H9 (cell line): ENCODE measurements at regions not wholly inside any gene's neighbourhood (a gene's known extent, or its start where the extent isn't known, plus 50 kb on each side); places are given as distances from the start of the nearest gene placed in this dataset.
"Not testable (repeated sequence)": the region's sequence is repeated elsewhere in the genome, so short reads cannot be mapped to it uniquely, and the experiment has no call there.

Experiments
- DNase-seq: peaks from one replicate; pipeline ENCODE4 v3.0.0-alpha.2; 2017
- H2AFZ ChIP-seq: one replicate; pipeline ENCODE4 v1.6.1; 2013; ENCODE audit warnings: mild to moderate bottlenecking, low read length, control low read depth, moderate library complexity
- H2AK5ac ChIP-seq: 2 replicates; pipeline ENCODE4 v1.6.1; 2013; ENCODE audit warnings: low read length, control low read depth, mixed read lengths; ENCODE audit not compliant: insufficient read length
- H2BK120ac ChIP-seq: one replicate; pipeline ENCODE4 v1.6.1; 2013; ENCODE audit warnings: low read depth, mild to moderate bottlenecking, low read length, control low read depth, inconsistent platforms; ENCODE audit not compliant: poor library complexity, severe bottlenecking
- H2BK12ac ChIP-seq: 2 replicates; pipeline ENCODE4 v1.6.1; 2013; ENCODE audit warnings: low read length, control low read depth, mixed read lengths, low read depth; ENCODE audit not compliant: insufficient read length
- H2BK15ac ChIP-seq: 2 replicates; pipeline ENCODE4 v1.6.1; 2013; ENCODE audit warnings: low read depth, low read length, control low read depth
- H2BK20ac ChIP-seq: one replicate; pipeline ENCODE4 v1.6.1; 2013; ENCODE audit warnings: low read depth, mild to moderate bottlenecking, low read length, control low read depth, inconsistent platforms; ENCODE audit not compliant: poor library complexity, severe bottlenecking
- H2BK5ac ChIP-seq: 2 replicates; pipeline ENCODE4 v1.6.1; 2013; ENCODE audit warnings: low read length, control low read depth, mixed read lengths; ENCODE audit not compliant: insufficient read length
- H3K14ac ChIP-seq: 2 replicates; pipeline ENCODE4 v1.6.1; 2013; ENCODE audit warnings: low read length, control low read depth; ENCODE audit not compliant: insufficient read depth
- H3K18ac ChIP-seq: 2 replicates; pipeline ENCODE4 v1.6.1; 2013; ENCODE audit warnings: low read depth, mild to moderate bottlenecking, mixed read lengths, low read length, control low read depth; ENCODE audit not compliant: insufficient read length
- H3K23ac ChIP-seq: 2 replicates; pipeline ENCODE4 v1.6.1; 2013; ENCODE audit warnings: low read length, control low read depth, mixed read lengths, low read depth; ENCODE audit not compliant: insufficient read length
- H3K23me2 ChIP-seq: 2 replicates; pipeline ENCODE4 v1.6.1; 2013; ENCODE audit warnings: low read depth, mild to moderate bottlenecking, mixed read lengths, low read length, control low read depth; ENCODE audit not compliant: insufficient read length, poor library complexity, severe bottlenecking
- H3K27ac ChIP-seq: 2 replicates; pipeline ENCODE4 v1.5.1; 2013; ENCODE audit warnings: low read length, control low read depth, mixed read lengths, low read depth; ENCODE audit not compliant: insufficient read length
- H3K27me3 ChIP-seq: 2 replicates; pipeline ENCODE4 v1.6.1; 2013; ENCODE audit warnings: low read length, control low read depth, inconsistent platforms; ENCODE audit not compliant: insufficient read depth
- H3K4ac ChIP-seq: 2 replicates; pipeline ENCODE4 v1.6.1; 2013; ENCODE audit warnings: low read depth, mild to moderate bottlenecking, control low read depth, inconsistent platforms, low read length, moderate library complexity
- H3K4me1 ChIP-seq: 2 replicates; pipeline ENCODE4 v1.6.1; 2013; ENCODE audit warnings: low read length, control low read depth, inconsistent platforms; ENCODE audit not compliant: insufficient read depth
- H3K4me2 ChIP-seq: 2 replicates; pipeline ENCODE4 v1.6.1; 2013; ENCODE audit warnings: low read length, control low read depth, mixed read lengths; ENCODE audit not compliant: insufficient read length, insufficient read depth
- H3K56ac ChIP-seq: 2 replicates; pipeline ENCODE4 v1.6.1; 2013; ENCODE audit warnings: low read depth, mild to moderate bottlenecking, mixed read lengths, low read length, control low read depth; ENCODE audit not compliant: insufficient read length
- H3K79me1 ChIP-seq: 2 replicates; pipeline ENCODE4 v1.6.1; 2013; ENCODE audit warnings: low read depth, mild to moderate bottlenecking, moderate library complexity, low read length, control low read depth, inconsistent platforms; ENCODE audit not compliant: insufficient read depth, poor library complexity, severe bottlenecking
- H3K79me2 ChIP-seq: 2 replicates; pipeline ENCODE4 v1.6.1; 2013; ENCODE audit warnings: low read length, control low read depth, inconsistent platforms; ENCODE audit not compliant: insufficient read depth
- H3K9ac ChIP-seq: 2 replicates; pipeline ENCODE4 v1.6.1; 2013; ENCODE audit warnings: low read length, control low read depth, mixed read lengths; ENCODE audit not compliant: insufficient read length; ENCODE audit errors: extremely low read depth
- H3K9me3 ChIP-seq: one replicate; pipeline ENCODE4 v1.6.1; 2013; ENCODE audit warnings: low read depth, low read length, inconsistent platforms; ENCODE audit not compliant: control insufficient read depth
- H3T11ph ChIP-seq: one replicate; pipeline ENCODE4 v1.6.1; 2013; ENCODE audit warnings: mild to moderate bottlenecking, low read length, control low read depth, inconsistent platforms
- H4K20me1 ChIP-seq: one replicate; pipeline ENCODE4 v1.6.1; 2013; ENCODE audit not compliant: control insufficient read depth, insufficient read length, insufficient read depth
- H4K5ac ChIP-seq: 2 replicates; pipeline ENCODE4 v1.6.1; 2013; ENCODE audit warnings: low read depth, mild to moderate bottlenecking, mixed read lengths, low read length, control low read depth; ENCODE audit not compliant: insufficient read length
- H4K8ac ChIP-seq: replicated peaks from 2 replicates; pipeline ENCODE4 v1.6.1; 2013; ENCODE audit warnings: low read length, control low read depth, mixed read lengths, low read depth; ENCODE audit not compliant: insufficient read length
- H4K91ac ChIP-seq: 2 replicates; pipeline ENCODE4 v1.6.1; 2013; ENCODE audit warnings: low read depth, mild to moderate bottlenecking, moderate library complexity, mixed read lengths, low read length, control low read depth; ENCODE audit not compliant: insufficient read length
- H3K27ac Mint-ChIP-seq, 3 experiments: 2 replicates in 2 of 3; 3 replicates in 1 of 3; pipeline ENCODE4 v1.8.0; 2020 to 2021; ENCODE audit warnings: mixed read lengths in 3 of 3, mild to moderate bottlenecking in 1 of 3, moderate library complexity in 1 of 3
- H3K27me3 Mint-ChIP-seq: 2 replicates; pipeline ENCODE4 v1.8.0; 2021; ENCODE audit warnings: low read depth, mild to moderate bottlenecking, moderate library complexity, mixed read lengths
- H3K36me3 Mint-ChIP-seq, 3 experiments: 2 replicates in 2 of 3; 3 replicates in 1 of 3; pipeline ENCODE4 v1.8.0; 2020 to 2021; ENCODE audit warnings: low read depth in 3 of 3, mixed read lengths in 3 of 3; ENCODE audit not compliant: insufficient read depth in 1 of 3
- H3K4me1 Mint-ChIP-seq, 2 experiments: 2 replicates each; pipeline ENCODE4 v1.8.0; 2020; ENCODE audit warnings: mixed read lengths in 2 of 2
- H3K4me3 Mint-ChIP-seq, 2 experiments: 2 replicates in 1 of 2; 3 replicates in 1 of 2; pipeline ENCODE4 v1.8.0; 2020 to 2021; ENCODE audit warnings: mild to moderate bottlenecking in 2 of 2, mixed read lengths in 2 of 2, moderate library complexity in 1 of 2
- H3K9me3 Mint-ChIP-seq, 2 experiments: 2 replicates in 1 of 2; 3 replicates in 1 of 2; pipeline ENCODE4 v1.8.0; 2020; ENCODE audit warnings: mild to moderate bottlenecking in 2 of 2, mixed read lengths in 2 of 2, moderate library complexity in 1 of 2
- WGBS: extraction: QIAGEN DNeasy Blood & Tissue Kit; methylation state at CpG from one replicate; pipeline ENCODE4 v1.1.7; 2013; ENCODE audit warnings: missing lambda C conversion rate, low lambda C conversion rate, mixed read lengths; ENCODE audit not compliant: insufficient read length; ENCODE audit errors: extremely low coverage; 5-methylcytosine and 5-hydroxymethylcytosine counted together

- H2BK15ac ChIP-seq, H2AK5ac ChIP-seq, DNase-seq, H3K18ac ChIP-seq, H4K8ac ChIP-seq, H2BK12ac ChIP-seq, H3K14ac ChIP-seq, H2BK120ac ChIP-seq, H3K27ac ChIP-seq, H3K9ac ChIP-seq, H3K23me2 ChIP-seq, H3K4me2 ChIP-seq, H2BK20ac ChIP-seq, H3K56ac ChIP-seq, H3T11ph ChIP-seq, H3K4me1 Mint-ChIP-seq, H4K91ac ChIP-seq, H3K79me2 ChIP-seq, H4K5ac ChIP-seq, H2BK5ac ChIP-seq, H4K20me1 ChIP-seq, H3K79me1 ChIP-seq, H3K4ac ChIP-seq, H2AFZ ChIP-seq, H3K4me3 Mint-ChIP-seq, H3K23ac ChIP-seq, H3K4me1 ChIP-seq, H3K27me3 Mint-ChIP-seq, H3K27ac Mint-ChIP-seq, H3K27me3 ChIP-seq: not testable (repeated sequence)
- Mint-ChIP-seq H3K36me3 (peaks cover 14 to 28% (median 23%) of the 10 kb centered on the region in 3 experiments), H3K9me3 (peaks cover 35 to 39% of the 10 kb centered on the region in 2 experiments)
- no CpG with 5 or more reads among the region's 17 CpGs for WGBS
- peaks cover 19% of the 10 kb centered on the region for H3K9me3 ChIP-seq
These were observed 322.6 kb downstream of the THBS2 start for GRCh38 chr6:168931072-168931471.
